Progenitor cell of endocrine pancreas (in vitro differentiated cells): ENCODE measurements at regions not wholly inside any gene's neighbourhood (a gene's known extent, or its start where the extent isn't known, plus 50 kb on each side); places are given as distances from the start of the nearest gene placed in this dataset.

Experiments used
- DNase-seq: peaks from one replicate; pipeline ENCODE4 v3.0.0; 2021; ENCODE audit warnings: low spot score; ENCODE audit not compliant: unreplicated experiment
- H3K27ac Mint-ChIP-seq: 2 replicates; pipeline ENCODE4 v1.8.0; 2021; ENCODE audit warnings: mild to moderate bottlenecking, moderate library complexity, mixed read lengths
- H3K27me3 Mint-ChIP-seq: 2 replicates; pipeline ENCODE4 v1.8.0; 2021; ENCODE audit warnings: mixed read lengths
- H3K36me3 Mint-ChIP-seq: 2 replicates; pipeline ENCODE4 v1.8.0; 2022; ENCODE audit warnings: mixed read lengths; ENCODE audit not compliant: insufficient read depth
- H3K4me1 Mint-ChIP-seq: 2 replicates; pipeline ENCODE4 v1.8.0; 2021; ENCODE audit warnings: low read depth, mixed read lengths
- H3K4me3 Mint-ChIP-seq: 2 replicates; pipeline ENCODE4 v1.8.0; 2021; ENCODE audit warnings: low read depth, mild to moderate bottlenecking, moderate library complexity, mixed read lengths
- H3K9me3 Mint-ChIP-seq: 2 replicates; pipeline ENCODE4 v1.8.0; 2021; ENCODE audit warnings: low read depth, mixed read lengths
- CTCF ChIP-seq: fragments of 200-600 bp; sonication (generic); IDR thresholded peaks from one replicate; pipeline ENCODE4 v1.5.0; 2021; ENCODE audit warnings: antibody characterized with exemption, mild to moderate bottlenecking; ENCODE audit not compliant: unreplicated experiment

DNA sequence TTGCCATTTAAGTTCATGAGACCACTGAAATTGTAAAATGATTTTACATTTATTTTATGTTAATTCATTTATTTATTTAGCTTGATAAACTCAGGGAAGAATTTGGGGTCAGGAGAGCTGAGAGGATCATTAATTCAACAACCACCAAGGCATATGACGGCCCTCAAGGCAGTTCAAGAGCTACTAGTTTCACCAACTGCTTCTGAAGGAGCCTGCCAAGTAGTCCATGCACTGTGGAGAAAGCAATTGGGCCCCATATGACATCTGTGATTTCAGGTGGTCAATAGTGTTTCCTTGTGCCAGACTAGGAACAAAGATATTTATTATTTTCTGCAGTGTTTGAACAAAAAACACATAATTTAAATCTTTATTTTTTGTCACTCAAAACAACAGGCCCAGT, 236.4 kb downstream of the CASP12 start:
- no peaks in the 10 kb centered on the region for H3K9me3 Mint-ChIP-seq
- no peak for TF ChIP-seq CTCF
- no peaks in the 10 kb centered on the region for H3K27me3 Mint-ChIP-seq
- H3K27ac Mint-ChIP-seq: no peak overlapping the region
- H3K4me3 Mint-ChIP-seq: no peak overlapping the region
- no peak for DNase-seq
- H3K36me3 Mint-ChIP-seq: no peaks in the 10 kb centered on the region
- H3K4me1 Mint-ChIP-seq: no peaks in the 10 kb centered on the region

DNA sequence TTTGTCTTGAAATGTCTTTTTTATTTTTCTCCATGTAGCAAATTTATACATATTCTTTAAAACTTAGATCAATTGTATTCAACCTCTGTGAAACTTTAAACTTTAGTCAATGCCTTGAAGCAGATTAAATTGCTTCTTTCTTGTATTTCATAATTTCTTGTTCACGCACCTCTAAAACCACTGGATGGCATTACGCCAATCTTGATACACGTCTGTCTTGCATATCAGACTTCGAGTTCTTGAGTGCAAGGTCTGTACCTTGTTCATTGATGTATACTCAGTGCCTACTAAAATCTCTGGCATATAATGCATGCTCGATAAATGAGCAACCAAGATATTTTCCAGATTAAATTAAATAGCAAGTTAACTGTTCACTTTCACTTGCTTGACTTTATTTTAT, 236.8 kb downstream of the CASP12 start:
- H3K4me3 Mint-ChIP-seq: no peak overlapping the region
- no peak overlapping the region for H3K27ac Mint-ChIP-seq
- no peaks in the 10 kb centered on the region for H3K36me3 Mint-ChIP-seq
- no peak for TF ChIP-seq CTCF
- no peak for DNase-seq
- no peaks in the 10 kb centered on the region for H3K9me3 Mint-ChIP-seq
- no peaks in the 10 kb centered on the region for H3K4me1 Mint-ChIP-seq
- H3K27me3 Mint-ChIP-seq: no peaks in the 10 kb centered on the region

DNA sequence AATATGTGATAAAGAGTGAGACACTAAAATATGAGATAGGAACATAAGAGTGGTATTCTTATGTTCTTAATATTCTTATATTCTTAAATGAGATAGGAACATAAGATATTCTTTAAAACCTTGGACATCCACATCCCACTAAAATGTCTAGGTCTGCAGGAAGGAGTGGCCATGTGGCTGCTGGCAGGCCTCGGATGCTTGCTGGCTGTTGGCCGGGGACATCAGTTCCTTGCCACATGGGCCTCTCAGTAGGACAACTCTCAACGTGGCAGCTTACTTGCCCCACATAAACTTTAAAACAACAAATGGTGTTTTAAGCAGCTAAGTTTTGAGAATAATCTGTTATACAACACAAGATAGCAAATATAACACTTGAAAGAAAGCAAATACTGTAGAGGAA, 240.1 kb downstream of the CASP12 start:
- Mint-ChIP-seq H3K9me3 (no peaks in the 10 kb centered on the region), H3K4me1 (no peaks in the 10 kb centered on the region), H3K36me3 (no peaks in the 10 kb centered on the region), H3K27me3 (no peaks in the 10 kb centered on the region), H3K27ac (no peak overlapping the region), H3K4me3 (no peak overlapping the region)
- DNase-seq: no peak
- no peak for TF ChIP-seq CTCF

DNA sequence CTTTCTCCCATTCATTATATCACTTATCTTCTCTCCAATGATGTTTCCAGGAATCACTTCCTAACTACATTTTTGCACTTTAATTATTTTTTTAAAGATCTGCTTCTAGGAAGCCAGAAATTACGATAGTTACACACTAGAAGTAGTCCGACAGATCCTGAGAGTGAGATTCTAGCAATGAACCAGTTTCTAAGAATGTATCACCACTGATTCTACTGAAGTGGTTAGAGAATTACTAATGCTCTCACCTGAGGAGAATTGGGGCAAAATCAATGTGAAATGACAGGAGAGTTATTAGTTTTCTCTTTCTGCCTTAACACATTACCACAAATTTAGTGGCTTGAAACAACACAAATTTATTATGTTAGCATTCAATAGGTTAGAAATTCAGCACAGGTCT, 241.2 kb downstream of the CASP12 start:
- H3K4me3 Mint-ChIP-seq: no peak overlapping the region
- H3K9me3 Mint-ChIP-seq: no peaks in the 10 kb centered on the region
- H3K4me1 Mint-ChIP-seq: no peaks in the 10 kb centered on the region
- no peak for TF ChIP-seq CTCF
- no peaks in the 10 kb centered on the region for H3K27me3 Mint-ChIP-seq
- no peaks in the 10 kb centered on the region for H3K36me3 Mint-ChIP-seq
- DNase-seq: no peak
- H3K27ac Mint-ChIP-seq: no peak overlapping the region

DNA sequence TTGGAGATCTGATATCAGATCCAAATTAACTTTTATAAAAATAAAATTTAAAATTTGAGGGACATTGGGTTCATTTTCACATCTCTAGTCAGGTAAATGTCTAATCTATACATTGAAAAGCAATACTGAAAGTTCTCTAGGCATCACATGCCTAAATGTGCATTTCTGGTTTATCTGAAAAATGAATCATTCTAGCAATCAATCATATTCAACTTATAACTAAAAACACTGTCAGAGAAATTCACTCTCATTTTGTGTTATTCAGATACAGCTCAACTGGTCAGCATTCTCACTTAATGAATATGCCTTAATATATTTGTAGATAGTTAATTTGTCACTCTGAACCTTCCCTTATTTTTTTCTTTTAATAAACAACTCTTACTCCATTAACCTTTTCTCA, 243.2 kb downstream of the CASP12 start:
- no peak for DNase-seq
- Mint-ChIP-seq H3K27me3 (no peaks in the 10 kb centered on the region), H3K36me3 (peaks cover 2% of the 10 kb centered on the region), H3K4me3 (no peak overlapping the region), H3K27ac (no peak overlapping the region), H3K9me3 (peaks cover 6% of the 10 kb centered on the region), H3K4me1 (no peaks in the 10 kb centered on the region)
- TF ChIP-seq CTCF: no peak
